ENCODE measurements at regions not wholly inside any gene's neighbourhood (a gene's known extent, or its start where the extent isn't known, plus 50 kb on each side); places are given as distances from the start of the nearest gene placed in this dataset.

GRCh38 chr2:13103778-13104493, 387.2 kb downstream of the TRIB2 start:
- DNase-seq: no peak

GRCh38 chr2:13104723-13105122, 388.0 kb downstream of the TRIB2 start:
- DNase-seq: no peak

GRCh38 chr2:13106302-13106701, 389.6 kb downstream of the TRIB2 start:
- DNase-seq: no peak

- DNase-seq: no peak
Measured at GRCh38 chr2:13109516-13109915, 392.8 kb downstream of the TRIB2 start.

GRCh38 chr2:13110825-13111224, 394.1 kb downstream of the TRIB2 start:
- DNase-seq: no peak

GRCh38 chr2:13113002-13113401, 396.3 kb downstream of the TRIB2 start:
- no peak for DNase-seq

GRCh38 chr2:13114391-13114790, 397.7 kb downstream of the TRIB2 start:
- DNase-seq: no peak

- no peak for DNase-seq
Measured at GRCh38 chr2:13115643-13116042, 398.9 kb downstream of the TRIB2 start.

- no peak for DNase-seq
Measured at GRCh38 chr2:13121096-13121495, 404.4 kb downstream of the TRIB2 start.

- no peak for DNase-seq
Measured at GRCh38 chr2:13128139-13128538, 411.4 kb downstream of the TRIB2 start.

GRCh38 chr2:13135369-13135768, 418.6 kb downstream of the TRIB2 start:
- no peak for DNase-seq

GRCh38 chr2:13135856-13136255, 419.1 kb downstream of the TRIB2 start:
- no peak for DNase-seq

GRCh38 chr2:13137679-13138078, 420.9 kb downstream of the TRIB2 start:
- DNase-seq: no peak

GRCh38 chr2:13141315-13141714, 424.6 kb downstream of the TRIB2 start:
- DNase-seq: no peak

- DNase-seq: no peak
Measured at GRCh38 chr2:13143451-13143850, 426.7 kb downstream of the TRIB2 start.

- DNase-seq: no peak
Measured at GRCh38 chr2:13156916-13157315, 440.2 kb downstream of the TRIB2 start.

GRCh38 chr2:13158466-13158865, 441.7 kb downstream of the TRIB2 start:
- no peak for DNase-seq

GRCh38 chr2:13180729-13181128, 464.0 kb downstream of the TRIB2 start:
- DNase-seq: no peak

GRCh38 chr2:13193075-13193474, 476.3 kb downstream of the TRIB2 start:
- DNase-seq: no peak

- DNase-seq: no peak
Measured at GRCh38 chr2:13193900-13194299, 477.2 kb downstream of the TRIB2 start.

GRCh38 chr2:13195270-13195669, 478.5 kb downstream of the TRIB2 start:
- no peak for DNase-seq

GRCh38 chr2:13197248-13197647, 480.5 kb downstream of the TRIB2 start:
- no peak for DNase-seq

GRCh38 chr2:13201924-13202323, 485.2 kb downstream of the TRIB2 start:
- DNase-seq: no peak

- no peak for DNase-seq
Measured at GRCh38 chr2:13212115-13212514, 495.4 kb downstream of the TRIB2 start.

- DNase-seq: no peak
Measured at GRCh38 chr2:13218205-13218604, 501.5 kb downstream of the TRIB2 start.
